ENCODE measurements at regions not wholly inside any gene's neighbourhood (a gene's known extent, or its start where the extent isn't known, plus 50 kb on each side); places are given as distances from the start of the nearest gene placed in this dataset.

- no peak for TF ChIP-seq ZNF114 (CRISPR knock-in tag; IDR thresholded peaks at IDR 0.05)
- no peak for TF ChIP-seq ETS1 (IDR thresholded peaks at IDR 0.05)
- TF ChIP-seq STAT1 (IDR thresholded peaks at IDR 0.05; ENCODE audit: unreplicated experiment), result no peak
Measured at GRCh38 chr4:53747401-53747800, 156.1 kb upstream of the LNX1 start (continued).

DNA sequence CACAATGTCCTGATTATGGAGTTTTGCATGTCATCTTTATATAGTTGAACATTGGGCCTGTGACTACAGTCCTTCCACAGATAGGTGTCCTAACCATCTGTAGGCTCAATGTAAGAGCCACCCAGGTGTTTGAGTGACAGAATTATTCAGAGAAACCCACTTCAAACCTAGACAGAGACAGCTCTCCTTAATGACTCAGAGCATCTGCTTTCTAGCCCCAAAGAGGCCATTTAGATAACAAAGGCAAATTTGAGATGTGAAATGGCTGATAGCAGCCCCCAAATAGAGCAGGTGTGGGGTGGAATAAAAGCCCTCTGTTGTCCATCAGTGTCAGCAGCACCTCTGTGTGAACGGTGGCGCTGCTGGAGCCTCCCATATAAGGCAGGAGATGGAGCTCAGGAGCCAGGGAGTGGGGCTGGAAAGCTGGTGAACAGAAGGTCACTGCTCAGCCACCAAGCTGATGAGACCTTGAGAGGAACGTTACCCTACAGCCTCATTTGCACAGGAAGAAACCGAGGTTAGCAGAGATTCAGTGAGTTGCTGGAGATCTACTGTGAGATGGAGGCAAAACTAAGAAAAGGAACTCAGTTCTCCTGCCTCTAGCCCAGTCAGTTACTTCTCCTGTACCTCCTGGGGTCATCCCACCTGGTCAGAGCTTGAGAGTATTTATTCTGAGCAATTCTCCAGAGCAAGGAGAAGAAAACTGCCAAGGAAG, 153.3 kb upstream of the LNX1 start:
- no peaks in the 10 kb centered on the region for H3K36me3 ChIP-seq (ENCODE audit: insufficient read depth)
- H3K4me2 ChIP-seq, result no peak overlapping the region
- no peaks in the 10 kb centered on the region; the same call in 1 of the 2 replicates for H3K4me1 ChIP-seq (ENCODE audit: insufficient read depth)
- H3K27me3 ChIP-seq (ENCODE audit: insufficient read depth), result no peaks in the 10 kb centered on the region
- no peaks in the 10 kb centered on the region for H3K9me3 Mint-ChIP-seq
- peak; percentile 4 for DNase-seq (ENCODE audit: low spot score)
- H3K36me3 Mint-ChIP-seq (ENCODE audit: low read depth), result no peaks in the 10 kb centered on the region
- H3K27ac ChIP-seq (ENCODE audit: low read depth), result no peak overlapping the region
- H3K4me3 ChIP-seq, result no peak overlapping the region
- no peak overlapping the region for H3K4me3 Mint-ChIP-seq
- H4K20me1 ChIP-seq (replicated peaks; ENCODE audit: insufficient read depth), result no peaks in the 10 kb centered on the region
- H3K27me3 Mint-ChIP-seq (ENCODE audit: insufficient read depth, low read depth, poor library complexity), result no peaks in the 10 kb centered on the region
- 0 out of 2 replicates have a peak, but pooled peaks cover 3% of the 10 kb centered on the region for H3K9me2 ChIP-seq (ENCODE audit: insufficient read depth)
- H3K4me1 Mint-ChIP-seq, result peaks cover 9% of the 10 kb centered on the region
- no peak overlapping the region for H3K27ac Mint-ChIP-seq
- peak; percentile 26; the same call in 2 of the 3 replicates for ATAC-seq
- peak overlapping the region; percentile 91; the same call in 1 of the 2 replicates for H2AFZ ChIP-seq
- no peaks in the 10 kb centered on the region for H3K79me2 ChIP-seq (replicated peaks; ENCODE audit: insufficient read depth)
- no peak for TF ChIP-seq CREB1 (CRISPR knock-in tag; IDR thresholded peaks at IDR 0.05; ENCODE audit: low read depth)
- no peak for TF ChIP-seq ZNF462 (CRISPR knock-in tag; IDR thresholded peaks at IDR 0.05)
- no peak for TF ChIP-seq ETS1 (IDR thresholded peaks at IDR 0.05)
- TF ChIP-seq CTCF (conservative IDR thresholded peaks at IDR 0.05; ENCODE audit: low read depth in 2 of 2), result peak in 1 of 2 experiments; percentile 17; a peak in 1 of 4 replicates
- H3F3A ChIP-seq (replicated peaks; ENCODE audit: low read depth), result no peaks in the 10 kb centered on the region

All from GM23338 (cell line).